ENCODE measurements at regions not wholly inside any gene's neighbourhood (a gene's known extent, or its start where the extent isn't known, plus 50 kb on each side); places are given as distances from the start of the nearest gene placed in this dataset.

DNA sequence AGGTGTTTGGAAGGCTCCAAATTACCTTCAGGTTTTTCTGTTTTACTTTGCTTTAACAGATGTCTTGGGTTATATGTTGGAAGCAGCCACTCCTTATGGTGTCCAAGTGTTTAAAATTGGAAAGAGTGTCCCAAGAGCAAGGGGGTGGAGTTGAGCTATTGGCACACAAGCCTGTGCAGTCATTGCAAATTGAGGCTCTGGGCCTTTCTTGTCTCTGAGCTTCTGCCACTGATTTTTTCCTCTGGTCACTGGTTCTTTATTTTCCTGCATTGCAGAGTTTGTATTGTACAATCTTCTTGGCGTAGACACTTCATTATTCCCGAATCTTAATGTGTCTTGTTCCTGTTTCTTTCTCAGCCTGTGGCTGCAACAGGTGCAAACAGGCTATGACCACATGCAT is 598.8 kb downstream of the RNF144B start:
- no peak for DNase-seq (ENCODE audit: low spot score in 2 of 2, unreplicated experiment in 2 of 2)
- H3K4me1 Mint-ChIP-seq: peaks cover 14% of the 10 kb centered on the region
- H3K36me3 Mint-ChIP-seq: no peaks in the 10 kb centered on the region
- no peak overlapping the region for H3K4me3 Mint-ChIP-seq
- peaks cover 23% of the 10 kb centered on the region for H3K27me3 Mint-ChIP-seq (ENCODE audit: low read depth)
- TF ChIP-seq, protein P1, sequence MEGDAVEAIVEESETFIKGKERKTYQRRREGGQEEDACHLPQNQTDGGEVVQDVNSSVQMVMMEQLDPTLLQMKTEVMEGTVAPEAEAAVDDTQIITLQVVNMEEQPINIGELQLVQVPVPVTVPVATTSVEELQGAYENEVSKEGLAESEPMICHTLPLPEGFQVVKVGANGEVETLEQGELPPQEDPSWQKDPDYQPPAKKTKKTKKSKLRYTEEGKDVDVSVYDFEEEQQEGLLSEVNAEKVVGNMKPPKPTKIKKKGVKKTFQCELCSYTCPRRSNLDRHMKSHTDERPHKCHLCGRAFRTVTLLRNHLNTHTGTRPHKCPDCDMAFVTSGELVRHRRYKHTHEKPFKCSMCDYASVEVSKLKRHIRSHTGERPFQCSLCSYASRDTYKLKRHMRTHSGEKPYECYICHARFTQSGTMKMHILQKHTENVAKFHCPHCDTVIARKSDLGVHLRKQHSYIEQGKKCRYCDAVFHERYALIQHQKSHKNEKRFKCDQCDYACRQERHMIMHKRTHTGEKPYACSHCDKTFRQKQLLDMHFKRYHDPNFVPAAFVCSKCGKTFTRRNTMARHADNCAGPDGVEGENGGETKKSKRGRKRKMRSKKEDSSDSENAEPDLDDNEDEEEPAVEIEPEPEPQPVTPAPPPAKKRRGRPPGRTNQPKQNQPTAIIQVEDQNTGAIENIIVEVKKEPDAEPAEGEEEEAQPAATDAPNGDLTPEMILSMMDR (IDR thresholded peaks at IDR 0.05; ENCODE audit: unreplicated experiment): no peak
- no peak overlapping the region for H3K27ac Mint-ChIP-seq
- H3K9me3 Mint-ChIP-seq: no peaks in the 10 kb centered on the region

DNA sequence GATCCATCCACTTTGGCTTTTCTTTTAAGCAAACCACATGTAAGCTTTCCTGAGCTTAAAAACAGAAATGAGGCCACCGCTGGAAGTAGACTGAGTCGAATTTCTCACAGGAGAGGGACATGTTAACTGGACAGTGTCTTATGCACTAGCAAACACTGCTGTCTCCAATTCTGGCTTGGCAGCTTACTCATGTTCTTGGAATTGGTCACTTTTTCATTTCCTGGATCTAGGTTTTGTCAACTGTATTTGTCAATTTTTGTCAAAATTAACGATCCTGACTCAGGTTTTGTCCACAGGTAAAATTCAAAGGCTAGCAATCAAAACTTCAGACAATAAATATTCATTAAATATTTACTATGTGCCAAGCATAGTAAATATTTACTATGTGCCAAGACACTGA is 601.5 kb downstream of the RNF144B start:
- Mint-ChIP-seq H3K27me3 (ENCODE audit: low read depth) (peaks cover 11% of the 10 kb centered on the region), H3K4me3 (no peak overlapping the region), H3K27ac (no peak overlapping the region), H3K9me3 (no peaks in the 10 kb centered on the region), H3K36me3 (no peaks in the 10 kb centered on the region), H3K4me1 (peaks cover 14% of the 10 kb centered on the region)
- no peak for DNase-seq (ENCODE audit: low spot score in 2 of 2, unreplicated experiment in 2 of 2)
- TF ChIP-seq, protein P1 (IDR thresholded peaks at IDR 0.05; ENCODE audit: unreplicated experiment): no peak

DNA sequence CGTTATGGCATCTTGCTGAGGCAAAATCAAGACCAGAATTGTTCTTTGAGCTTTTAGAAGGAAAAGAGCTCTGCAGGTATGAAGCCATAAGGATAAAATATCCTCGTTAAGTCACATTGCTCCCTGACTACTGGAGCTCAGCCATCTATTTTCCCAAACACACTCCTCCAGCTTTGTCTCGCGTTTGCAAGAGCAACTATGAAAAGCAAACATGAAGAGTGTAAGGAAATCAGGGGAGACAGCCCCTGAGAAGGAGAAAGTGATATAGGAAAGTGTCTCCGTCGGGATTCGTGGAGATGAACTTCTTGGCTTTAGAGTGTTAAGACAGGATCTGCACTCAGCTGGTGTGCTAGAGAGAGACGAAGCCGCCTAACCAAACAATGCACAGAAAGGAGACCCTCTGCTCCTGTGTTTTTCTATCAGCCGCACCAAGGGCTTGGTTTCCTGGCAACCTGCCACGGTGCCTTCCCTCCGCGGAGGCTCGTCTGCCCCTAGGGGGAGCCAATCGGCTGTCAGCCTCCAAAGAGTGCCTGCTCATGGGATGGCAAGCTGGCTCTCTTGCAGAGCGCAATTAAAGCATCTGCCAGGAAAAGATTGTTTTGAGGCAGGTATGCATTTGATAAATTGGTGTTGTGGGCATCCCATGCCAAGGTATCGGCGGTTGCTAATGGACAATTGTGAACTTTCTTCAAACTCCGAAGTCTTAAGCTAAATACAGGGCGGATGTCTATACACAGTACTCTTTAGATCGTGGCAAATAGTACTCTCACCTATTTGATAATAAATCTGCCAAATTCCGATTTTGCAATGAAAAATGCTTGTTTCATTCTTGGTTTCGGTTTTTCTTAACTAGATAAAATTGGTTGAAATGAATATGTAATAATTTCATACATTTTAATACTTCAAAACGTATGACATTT is 603.2 kb downstream of the RNF144B start:
- TF ChIP-seq, protein P1 (IDR thresholded peaks at IDR 0.05; ENCODE audit: unreplicated experiment): peak; percentile 59
- peak overlapping the region; percentile 57 for H3K4me3 Mint-ChIP-seq
- H3K27ac Mint-ChIP-seq: peak overlapping the region; percentile 32
- DNase-seq (ENCODE audit: low spot score in 2 of 2, unreplicated experiment in 2 of 2): peak; percentile 84 to 91
- peaks cover 6% of the 10 kb centered on the region for H3K36me3 Mint-ChIP-seq
- peaks cover 10% of the 10 kb centered on the region for H3K9me3 Mint-ChIP-seq
- H3K27me3 Mint-ChIP-seq (ENCODE audit: low read depth): peaks cover 7% of the 10 kb centered on the region
- H3K4me1 Mint-ChIP-seq: peaks cover 10% of the 10 kb centered on the region

DNA sequence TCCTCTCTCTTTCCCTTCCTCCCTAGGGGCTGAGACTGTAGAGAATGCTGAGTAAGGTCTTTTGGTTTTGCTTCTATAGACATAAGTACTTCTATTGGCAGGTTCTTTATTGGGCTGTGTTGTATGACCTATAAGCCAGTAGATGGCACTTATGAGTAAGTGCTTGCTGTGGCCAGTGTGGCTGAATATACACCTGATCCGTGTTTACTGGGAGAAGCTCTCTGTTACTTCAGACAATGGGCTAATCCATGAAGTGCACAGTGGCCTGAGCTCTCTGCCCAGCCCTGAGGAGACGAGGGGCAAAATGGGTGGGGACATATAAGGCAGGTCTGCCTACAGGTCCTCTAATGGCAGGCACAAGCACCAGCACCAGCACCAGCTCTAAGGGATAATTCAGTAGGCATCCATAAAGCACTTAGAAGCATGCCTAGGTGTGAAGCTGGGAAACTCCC is 610.3 kb downstream of the RNF144B start:
- DNase-seq (ENCODE audit: low spot score in 2 of 2, unreplicated experiment in 2 of 2): no peak
- no peak overlapping the region for H3K27ac Mint-ChIP-seq
- H3K27me3 Mint-ChIP-seq (ENCODE audit: low read depth): peaks cover 4% of the 10 kb centered on the region
- TF ChIP-seq, protein P1 (IDR thresholded peaks at IDR 0.05; ENCODE audit: unreplicated experiment): peak; percentile 31
- H3K36me3 Mint-ChIP-seq: peaks cover 6% of the 10 kb centered on the region
- peaks cover 29% of the 10 kb centered on the region for H3K9me3 Mint-ChIP-seq
- no peak overlapping the region for H3K4me3 Mint-ChIP-seq
- H3K4me1 Mint-ChIP-seq: peaks cover 9% of the 10 kb centered on the region

DNA sequence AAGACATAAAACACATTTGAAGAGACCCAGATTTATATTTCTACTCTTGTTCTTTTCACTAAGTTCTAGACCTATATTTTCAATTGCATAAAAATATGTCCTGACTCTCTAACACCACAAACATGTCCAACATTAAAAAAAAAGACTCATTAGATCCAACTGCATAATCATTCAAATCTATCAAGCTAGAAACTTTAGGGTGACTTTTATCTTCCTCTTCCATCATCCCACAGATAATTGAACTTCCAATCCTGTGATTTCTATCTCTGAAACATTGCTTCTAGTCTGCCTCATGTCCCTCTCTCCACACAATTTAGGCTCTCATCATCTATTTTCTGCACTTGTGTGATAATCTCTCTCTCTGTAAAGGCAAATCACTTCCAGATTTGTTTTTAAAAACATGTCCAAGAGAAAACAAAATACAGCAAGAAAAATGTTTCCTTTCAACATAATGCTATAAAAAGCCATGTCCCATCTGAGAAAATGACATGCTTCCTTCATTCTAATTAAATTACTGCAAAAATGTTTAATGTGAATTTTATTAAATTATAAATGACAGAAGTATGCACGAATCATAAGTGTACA is 615.9 kb downstream of the RNF144B start:
- no peak overlapping the region for H3K27ac Mint-ChIP-seq
- H3K4me3 Mint-ChIP-seq: no peak overlapping the region
- H3K4me1 Mint-ChIP-seq: peaks cover 15% of the 10 kb centered on the region
- no peaks in the 10 kb centered on the region for H3K36me3 Mint-ChIP-seq
- no peak for DNase-seq (ENCODE audit: low spot score in 2 of 2, unreplicated experiment in 2 of 2)
- no peaks in the 10 kb centered on the region for H3K9me3 Mint-ChIP-seq
- H3K27me3 Mint-ChIP-seq (ENCODE audit: low read depth): peaks cover 1% of the 10 kb centered on the region
- TF ChIP-seq, protein P1 (IDR thresholded peaks at IDR 0.05; ENCODE audit: unreplicated experiment): no peak
